DND-41 (cell line): ENCODE measurements at regions not wholly inside any gene's neighbourhood (a gene's known extent, or its start where the extent isn't known, plus 50 kb on each side); places are given as distances from the start of the nearest gene placed in this dataset.

Source experiments
- ATAC-seq: fragments of 200-7000 bp; cut with Tn5 transposase; 3 replicates; pipeline ENCODE4 v1.9.1; 2021; ENCODE audit warnings: low read depth; ENCODE audit not compliant: insufficient read depth
- DNase-seq: peaks from one replicate; pipeline ENCODE4 v3.0.0-alpha.2; 2020
- H2AFZ ChIP-seq: 2 replicates; pipeline ENCODE4 v1.6.0; 2012; ENCODE audit warnings: low read depth, low read length
- H3K27ac ChIP-seq: 2 replicates; pipeline ENCODE4 v1.5.1; 2012; ENCODE audit warnings: low read length, inconsistent platforms
- H3K27me3 ChIP-seq: fragments of 200-600 bp; sonication (generic); 2 replicates; pipeline ENCODE4 v1.6.0; 2012; ENCODE audit warnings: low read length, mild to moderate bottlenecking, inconsistent platforms; ENCODE audit not compliant: insufficient read depth, poor library complexity
- H3K36me3 ChIP-seq: 2 replicates; pipeline ENCODE4 v1.5.1; 2012; ENCODE audit warnings: low read length, inconsistent platforms; ENCODE audit not compliant: insufficient read depth
- H3K4me1 ChIP-seq: 2 replicates; pipeline ENCODE4 v1.5.1; 2012; ENCODE audit warnings: mild to moderate bottlenecking, low read length; ENCODE audit not compliant: insufficient read depth
- H3K4me2 ChIP-seq: 2 replicates; pipeline ENCODE4 v1.6.0; 2012; ENCODE audit warnings: mild to moderate bottlenecking, moderate library complexity, low read length, inconsistent platforms; ENCODE audit not compliant: insufficient read depth
- H3K4me3 ChIP-seq, 2 experiments: fragments of 200-600 bp in 1 of 2; shearing (Covaris generic) in 1 of 2; 2 replicates each; pipeline ENCODE4 v1.5.1; 2012 to 2016; ENCODE audit warnings: inconsistent platforms in 2 of 2, low read length in 2 of 2, mild to moderate bottlenecking in 2 of 2, low read depth in 1 of 2, moderate library complexity in 1 of 2
- H3K79me2 ChIP-seq: 2 replicates; pipeline ENCODE4 v1.6.0; 2012; ENCODE audit warnings: low read length, inconsistent platforms; ENCODE audit not compliant: insufficient read depth
- H3K9ac ChIP-seq: 2 replicates; pipeline ENCODE4 v1.6.0; 2012; ENCODE audit warnings: low read depth, mild to moderate bottlenecking, inconsistent platforms, low read length, moderate library complexity
- H3K9me3 ChIP-seq: 2 replicates; pipeline ENCODE4 v1.5.1; 2012; ENCODE audit warnings: low read length, moderate library complexity, mild to moderate bottlenecking, inconsistent platforms; ENCODE audit not compliant: insufficient read depth, severe bottlenecking
- H4K20me1 ChIP-seq: 2 replicates; pipeline ENCODE4 v1.6.0; 2012; ENCODE audit warnings: low read length; ENCODE audit not compliant: insufficient read depth
- EZH2 ChIP-seq: IDR thresholded peaks from 3 replicates; pipeline ENCODE4 v1.6.1; 2012; ENCODE audit warnings: borderline replicate concordance, low read depth, mild to moderate bottlenecking, moderate library complexity, low read length, inconsistent platforms; ENCODE audit not compliant: severe bottlenecking
- TF ChIP-seq, protein P1 (sequence below): IDR thresholded peaks from 2 replicates; pipeline ENCODE4 v1.5.1; 2012; ENCODE audit warnings: borderline replicate concordance, low read length, moderate library complexity, mild to moderate bottlenecking; ENCODE audit not compliant: poor library complexity, severe bottlenecking; ENCODE audit errors: extremely low read depth

DNA sequence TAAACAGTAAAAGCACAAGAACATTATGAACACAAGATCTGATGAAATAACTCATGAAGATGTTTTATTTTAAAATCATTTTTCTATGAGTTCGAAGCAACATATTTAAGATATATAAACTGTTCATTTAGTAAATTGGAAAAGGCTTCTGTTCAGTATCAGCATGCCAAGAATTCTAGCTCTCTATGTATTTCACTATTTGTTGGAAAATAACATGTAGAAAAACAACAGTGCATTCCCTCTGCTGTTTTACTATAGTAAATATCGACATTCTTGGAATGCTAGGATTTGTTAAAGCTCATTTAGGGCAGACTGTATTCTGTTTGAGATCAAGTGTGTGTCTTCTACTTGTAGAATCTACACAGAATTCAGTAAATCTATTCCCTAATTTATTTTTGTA, 750.2 kb downstream of the CCDC85A start:
- Histone ChIP-seq H3K9ac (no peak overlapping the region), H2AFZ (no peak overlapping the region), H3K4me2 (no peak overlapping the region), H3K27ac (no peak overlapping the region), H3K9me3 (no peaks in the 10 kb centered on the region), H3K4me1 (no peaks in the 10 kb centered on the region), H3K27me3 (no peaks in the 10 kb centered on the region), H4K20me1 (no peaks in the 10 kb centered on the region), H3K4me3 (no peak overlapping the region), H3K79me2 (no peaks in the 10 kb centered on the region), H3K36me3 (no peaks in the 10 kb centered on the region)
- DNase-seq (no peak), ATAC-seq (no peak)
- TF ChIP-seq, protein P1, sequence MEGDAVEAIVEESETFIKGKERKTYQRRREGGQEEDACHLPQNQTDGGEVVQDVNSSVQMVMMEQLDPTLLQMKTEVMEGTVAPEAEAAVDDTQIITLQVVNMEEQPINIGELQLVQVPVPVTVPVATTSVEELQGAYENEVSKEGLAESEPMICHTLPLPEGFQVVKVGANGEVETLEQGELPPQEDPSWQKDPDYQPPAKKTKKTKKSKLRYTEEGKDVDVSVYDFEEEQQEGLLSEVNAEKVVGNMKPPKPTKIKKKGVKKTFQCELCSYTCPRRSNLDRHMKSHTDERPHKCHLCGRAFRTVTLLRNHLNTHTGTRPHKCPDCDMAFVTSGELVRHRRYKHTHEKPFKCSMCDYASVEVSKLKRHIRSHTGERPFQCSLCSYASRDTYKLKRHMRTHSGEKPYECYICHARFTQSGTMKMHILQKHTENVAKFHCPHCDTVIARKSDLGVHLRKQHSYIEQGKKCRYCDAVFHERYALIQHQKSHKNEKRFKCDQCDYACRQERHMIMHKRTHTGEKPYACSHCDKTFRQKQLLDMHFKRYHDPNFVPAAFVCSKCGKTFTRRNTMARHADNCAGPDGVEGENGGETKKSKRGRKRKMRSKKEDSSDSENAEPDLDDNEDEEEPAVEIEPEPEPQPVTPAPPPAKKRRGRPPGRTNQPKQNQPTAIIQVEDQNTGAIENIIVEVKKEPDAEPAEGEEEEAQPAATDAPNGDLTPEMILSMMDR: no peak
- TF ChIP-seq EZH2: no peak

DNA sequence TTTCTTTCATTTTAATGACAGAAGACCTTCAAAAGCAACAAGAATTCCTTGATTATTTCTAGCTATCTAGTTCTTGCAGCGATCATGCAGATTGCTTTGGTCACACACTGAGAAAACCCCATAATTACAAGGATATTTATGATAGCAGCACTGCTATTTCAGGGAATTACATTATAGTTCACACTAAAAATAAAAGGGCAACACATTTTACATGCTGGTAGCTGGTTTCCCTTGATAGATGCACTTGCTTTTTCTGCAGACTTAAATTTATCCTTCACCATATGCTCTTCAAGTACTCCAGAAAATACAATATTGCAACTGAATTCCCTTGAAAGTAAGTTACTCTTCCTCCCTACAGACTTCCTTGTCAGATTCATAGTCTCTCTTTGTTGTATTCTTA, 751.1 kb downstream of the CCDC85A start:
- H3K4me2 ChIP-seq: no peak overlapping the region
- H3K27ac ChIP-seq: no peak overlapping the region
- H3K79me2 ChIP-seq: no peaks in the 10 kb centered on the region
- no peaks in the 10 kb centered on the region for H3K36me3 ChIP-seq
- ATAC-seq: no peak
- no peak overlapping the region for H3K9ac ChIP-seq
- DNase-seq: no peak
- TF ChIP-seq EZH2: no peak
- TF ChIP-seq, protein P1: no peak
- no peaks in the 10 kb centered on the region for H3K9me3 ChIP-seq
- H4K20me1 ChIP-seq: no peaks in the 10 kb centered on the region
- H2AFZ ChIP-seq: no peak overlapping the region
- H3K4me1 ChIP-seq: no peaks in the 10 kb centered on the region
- no peaks in the 10 kb centered on the region for H3K27me3 ChIP-seq
- H3K4me3 ChIP-seq: no peak overlapping the region

DNA sequence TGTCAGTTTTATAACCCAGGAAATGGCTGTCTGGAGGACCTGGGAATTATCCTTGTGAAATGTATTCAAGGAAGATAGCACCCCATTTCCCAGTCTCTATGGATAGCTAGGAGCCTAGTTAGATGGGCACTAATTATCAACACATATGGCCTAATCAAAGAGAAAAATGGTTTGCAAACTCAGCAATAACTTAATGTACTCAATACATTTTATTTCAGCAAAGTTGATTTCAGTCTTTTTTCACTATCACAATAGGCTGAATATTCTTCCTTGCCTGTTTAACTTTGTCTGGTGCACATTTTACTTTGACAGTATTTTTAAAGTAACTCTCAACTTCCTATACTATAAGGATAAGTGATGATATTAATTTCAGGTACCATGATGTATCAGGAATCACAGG, 756.3 kb downstream of the CCDC85A start:
- Histone ChIP-seq H3K27ac (no peak overlapping the region), H3K4me2 (no peak overlapping the region), H3K27me3 (no peaks in the 10 kb centered on the region), H3K4me3 (no peak overlapping the region), H3K36me3 (no peaks in the 10 kb centered on the region), H3K9ac (no peak overlapping the region), H3K9me3 (no peaks in the 10 kb centered on the region), H3K4me1 (no peaks in the 10 kb centered on the region), H2AFZ (no peak overlapping the region), H3K79me2 (no peaks in the 10 kb centered on the region), H4K20me1 (no peaks in the 10 kb centered on the region)
- ATAC-seq: no peak
- TF ChIP-seq, protein P1: no peak
- TF ChIP-seq EZH2: no peak
- DNase-seq: no peak

DNA sequence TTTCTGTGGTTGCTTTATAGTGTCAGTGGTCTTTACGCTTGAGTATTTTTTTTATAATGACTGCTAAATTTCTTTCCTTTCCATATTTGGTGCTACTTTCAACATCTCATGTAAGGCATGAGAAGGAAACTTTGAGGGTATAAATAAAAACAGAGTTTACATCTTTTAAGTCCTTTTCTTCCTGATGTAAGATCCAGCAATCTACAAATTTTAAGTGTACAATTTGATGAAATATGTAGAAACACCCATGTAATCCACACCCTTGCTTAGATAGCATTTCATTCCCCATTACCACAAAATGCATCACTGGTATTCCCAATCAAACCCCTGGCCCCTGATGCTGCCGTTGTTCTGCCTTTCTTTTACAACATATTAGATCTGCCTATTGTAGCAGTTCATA, 769.1 kb downstream of the CCDC85A start:
- no peak overlapping the region for H3K4me3 ChIP-seq
- ATAC-seq (no peak), DNase-seq (no peak)
- H3K4me1 ChIP-seq: no peaks in the 10 kb centered on the region
- no peak for TF ChIP-seq EZH2
- no peaks in the 10 kb centered on the region for H3K79me2 ChIP-seq
- no peak overlapping the region for H3K9ac ChIP-seq
- peaks cover 2% of the 10 kb centered on the region for H3K9me3 ChIP-seq
- no peaks in the 10 kb centered on the region for H4K20me1 ChIP-seq
- no peak overlapping the region for H3K4me2 ChIP-seq
- no peak overlapping the region for H3K27ac ChIP-seq
- H3K36me3 ChIP-seq: no peaks in the 10 kb centered on the region
- H2AFZ ChIP-seq: no peak overlapping the region
- no peaks in the 10 kb centered on the region for H3K27me3 ChIP-seq
